PC-3 (cell line): ENCODE measurements at regions not wholly inside any gene's neighbourhood (a gene's known extent, or its start where the extent isn't known, plus 50 kb on each side); places are given as distances from the start of the nearest gene placed in this dataset.

Experiments
- ATAC-seq: fragments of 200-7000 bp; cut with Tn5 transposase; 2 replicates; pipeline ENCODE4 v1.9.1; 2020; ENCODE audit warnings: mild to moderate bottlenecking, moderate library complexity
- BruUV-seq: library from RNA; stranded (reverse); fragments of 400-500 nt; replicated peaks from 2 replicates; lab custom pipeline; 2021; lab: Mats Ljungman, UMichigan
- CTCF ChIA-PET: fragments of 300-600 bp; sonication (Branson Sonifier 250); formaldehyde crosslinking; loops from one replicate; lab custom pipeline; 2022; ENCODE audit warnings: antibody characterized with exemption; lab: Charles Lee
- POLR2A ChIA-PET: fragments of 300-600 bp; sonication (Branson Sonifier 250); formaldehyde crosslinking; loops from one replicate; lab custom pipeline; 2022; ENCODE audit warnings: antibody characterized with exemption; ENCODE audit not compliant: unreplicated experiment; lab: Charles Lee
- DNase-seq: peaks from one replicate; pipeline ENCODE4 v3.0.0-alpha.2; 2015
- H2AFZ ChIP-seq: fragments of 300-600 bp; sonication (generic); 2 replicates; pipeline ENCODE4 v1.6.0; 2016; ENCODE audit warnings: antibody characterized with exemption, low read length
- H3F3A ChIP-seq: fragments of 300-600 bp; sonication (generic); one replicate; pipeline ENCODE4 v1.6.0; 2017; ENCODE audit warnings: antibody characterized with exemption, low read length, control low read depth, mild to moderate bottlenecking; ENCODE audit not compliant: unreplicated experiment
- H3K27ac ChIP-seq: fragments of 300-600 bp; sonication (generic); 2 replicates; pipeline ENCODE4 v1.5.1; 2016; ENCODE audit warnings: mild to moderate bottlenecking, low read length
- H3K27me3 ChIP-seq: fragments of 300-600 bp; sonication (generic); 2 replicates; pipeline ENCODE4 v1.6.1; 2016; ENCODE audit warnings: low read length, mixed read lengths
- H3K36me3 ChIP-seq: fragments of 300-600 bp; sonication (generic); 2 replicates; pipeline ENCODE4 v1.6.1; 2016; ENCODE audit warnings: low read depth, mixed run types, low read length, mixed read lengths
- H3K4me1 ChIP-seq: fragments of 300-600 bp; sonication (generic); 2 replicates; pipeline ENCODE4 v1.5.1; 2016; ENCODE audit warnings: low read length; ENCODE audit not compliant: insufficient read depth
- H3K4me2 ChIP-seq: fragments of 300-600 bp; sonication (generic); 2 replicates; pipeline ENCODE4 v1.6.0; 2016; ENCODE audit warnings: low read length
- H3K4me3 ChIP-seq: fragments of 300-600 bp; sonication (generic); 2 replicates; pipeline ENCODE4 v1.5.1; 2016; ENCODE audit warnings: mild to moderate bottlenecking, low read length, mixed read lengths
- H3K79me2 ChIP-seq: fragments of 300-600 bp; sonication (generic); 2 replicates; pipeline ENCODE4 v1.6.1; 2017; ENCODE audit warnings: low read length, mixed read lengths
- H3K9ac ChIP-seq: fragments of 300-600 bp; sonication (generic); 2 replicates; pipeline ENCODE4 v1.6.0; 2016; ENCODE audit warnings: mild to moderate bottlenecking, low read length
- H3K9me2 ChIP-seq: fragments of 300-600 bp; sonication (generic); replicated peaks from 2 replicates; pipeline ENCODE4 v1.6.1; 2016; ENCODE audit warnings: mixed run types, low read length, mixed read lengths
- H3K9me3 ChIP-seq: fragments of 300-600 bp; sonication (generic); 2 replicates; pipeline ENCODE4 v1.6.1; 2016; ENCODE audit warnings: low read length, mixed read lengths
- H4K20me1 ChIP-seq: fragments of 300-600 bp; sonication (generic); 2 replicates; pipeline ENCODE4 v1.6.1; 2016; ENCODE audit warnings: low read length, mixed read lengths
- EZH2 ChIP-seq: fragments of 300-600 bp; sonication (generic); IDR thresholded peaks from one replicate; pipeline ENCODE4 v1.6.1; 2017; ENCODE audit warnings: antibody characterized with exemption, mild to moderate bottlenecking, low read length; ENCODE audit not compliant: unreplicated experiment
- EZH2phosphoT487 ChIP-seq: fragments of 300-600 bp; sonication (generic); IDR thresholded peaks from 2 replicates; pipeline ENCODE4 v1.6.1; 2018; ENCODE audit warnings: mild to moderate bottlenecking, antibody characterized with exemption, low read length, borderline replicate concordance
- intact Hi-C: fragments of 100-400 bp; cut with micrococcal nuclease; formaldehyde crosslinking; loops from 2 replicates; pipeline ENCODE4 v1.9.0; 2023
- TF ChIP-seq, protein P1 (sequence below): fragments of 300-600 bp; sonication (generic); conservative IDR thresholded peaks from 2 replicates; pipeline ENCODE4 v1.5.1; 2017; ENCODE audit warnings: antibody characterized with exemption, low read depth, mild to moderate bottlenecking, low read length

DNA sequence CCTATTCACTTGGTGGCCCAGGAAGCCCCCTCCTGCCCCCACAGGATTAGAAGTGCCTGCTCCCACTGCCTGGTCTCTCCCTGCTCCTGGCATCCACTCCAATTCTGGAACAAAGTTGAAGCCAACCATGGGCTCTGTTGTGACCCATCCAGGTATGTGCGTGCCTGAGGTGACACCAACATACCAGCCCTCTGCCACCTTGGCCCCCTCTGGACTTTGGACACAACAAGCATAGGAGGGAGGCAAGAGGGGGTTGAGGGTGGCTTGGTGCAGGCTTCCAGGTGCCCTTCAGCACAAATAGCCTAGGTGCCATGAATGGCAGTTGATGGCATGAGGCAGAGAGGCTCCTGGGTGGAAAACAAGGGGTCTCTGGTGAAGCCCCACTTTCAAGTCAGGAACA lies 600.9 kb downstream of the SI start:
- no peaks in the 10 kb centered on the region for H3K9me2 ChIP-seq
- BruUV-seq, result no TSS peak

DNA sequence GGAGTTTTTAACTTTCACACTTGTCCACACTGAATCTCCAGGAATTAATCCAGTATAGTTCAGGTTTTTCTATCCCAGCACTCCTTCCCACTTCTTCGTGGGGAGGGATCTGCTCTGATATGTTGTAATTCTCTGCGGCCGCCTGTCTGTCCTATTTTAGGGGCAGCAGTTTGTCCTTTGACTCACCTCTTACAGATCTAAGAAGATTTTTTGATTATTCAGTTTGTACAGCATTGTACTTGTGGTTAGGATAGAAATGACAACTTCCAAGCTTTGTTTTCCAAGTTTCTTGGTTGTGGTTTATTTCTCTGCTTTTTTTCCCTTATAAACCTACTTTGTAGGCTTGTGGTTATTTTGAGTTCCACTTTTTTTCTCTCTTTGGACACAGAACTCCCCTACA lies 601.7 kb downstream of the SI start:
- intact Hi-C loops, result no loop called here
- POLR2A ChIA-PET, result no interaction called here
- no peak for ATAC-seq
- Histone ChIP-seq H2AFZ (no peak overlapping the region), H4K20me1 (no peaks in the 10 kb centered on the region), H3K9me2 (no peaks in the 10 kb centered on the region), H3K27me3 (no peaks in the 10 kb centered on the region), H3K4me2 (no peak overlapping the region), H3K9ac (no peak overlapping the region), H3K9me3 (no peaks in the 10 kb centered on the region), H3K4me3 (no peak overlapping the region), H3K27ac (no peak overlapping the region), H3K36me3 (no peaks in the 10 kb centered on the region), H3K4me1 (no peaks in the 10 kb centered on the region; the same call in 1 of the 2 replicates), H3F3A (no peaks in the 10 kb centered on the region), H3K79me2 (no peaks in the 10 kb centered on the region)
- TF ChIP-seq, protein P1, sequence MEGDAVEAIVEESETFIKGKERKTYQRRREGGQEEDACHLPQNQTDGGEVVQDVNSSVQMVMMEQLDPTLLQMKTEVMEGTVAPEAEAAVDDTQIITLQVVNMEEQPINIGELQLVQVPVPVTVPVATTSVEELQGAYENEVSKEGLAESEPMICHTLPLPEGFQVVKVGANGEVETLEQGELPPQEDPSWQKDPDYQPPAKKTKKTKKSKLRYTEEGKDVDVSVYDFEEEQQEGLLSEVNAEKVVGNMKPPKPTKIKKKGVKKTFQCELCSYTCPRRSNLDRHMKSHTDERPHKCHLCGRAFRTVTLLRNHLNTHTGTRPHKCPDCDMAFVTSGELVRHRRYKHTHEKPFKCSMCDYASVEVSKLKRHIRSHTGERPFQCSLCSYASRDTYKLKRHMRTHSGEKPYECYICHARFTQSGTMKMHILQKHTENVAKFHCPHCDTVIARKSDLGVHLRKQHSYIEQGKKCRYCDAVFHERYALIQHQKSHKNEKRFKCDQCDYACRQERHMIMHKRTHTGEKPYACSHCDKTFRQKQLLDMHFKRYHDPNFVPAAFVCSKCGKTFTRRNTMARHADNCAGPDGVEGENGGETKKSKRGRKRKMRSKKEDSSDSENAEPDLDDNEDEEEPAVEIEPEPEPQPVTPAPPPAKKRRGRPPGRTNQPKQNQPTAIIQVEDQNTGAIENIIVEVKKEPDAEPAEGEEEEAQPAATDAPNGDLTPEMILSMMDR, result no peak
- TF ChIP-seq EZH2, result no peak
- TF ChIP-seq EZH2phosphoT487, result no peak
- no TSS peak for BruUV-seq
- no peak for DNase-seq
- CTCF ChIA-PET, result no interaction called here

More for the DNA sequence above, 600.9 kb downstream of the SI start:
- no peak overlapping the region for H3K4me3 ChIP-seq
- no peak for ATAC-seq
- no peaks in the 10 kb centered on the region for H3K9me3 ChIP-seq
- no peaks in the 10 kb centered on the region; the same call in 1 of the 2 replicates for H3K4me1 ChIP-seq
- no peak overlapping the region for H3K4me2 ChIP-seq
- no peaks in the 10 kb centered on the region for H3K36me3 ChIP-seq
- POLR2A ChIA-PET, result no interaction called here
- H3F3A ChIP-seq, result no peaks in the 10 kb centered on the region
- intact Hi-C loops, result no loop called here
- no peaks in the 10 kb centered on the region for H3K27me3 ChIP-seq
- no peak overlapping the region for H3K9ac ChIP-seq
- CTCF ChIA-PET, result no interaction called here
- no peaks in the 10 kb centered on the region for H3K79me2 ChIP-seq
- H2AFZ ChIP-seq, result no peak overlapping the region
- no peak for DNase-seq
- H3K27ac ChIP-seq, result no peak overlapping the region
- no peak for TF ChIP-seq EZH2phosphoT487
- TF ChIP-seq, protein P1, result no peak
- no peak for TF ChIP-seq EZH2
- no peaks in the 10 kb centered on the region for H4K20me1 ChIP-seq

GRCh38 chr3:164470471-164470870 lies 607.8 kb downstream of the SI start:
- no peaks in the 10 kb centered on the region for H3K9me2 ChIP-seq
- ChIA-PET POLR2A (no interaction called here), CTCF (no interaction called here)
- no peak overlapping the region for H3K4me2 ChIP-seq
- ATAC-seq (no peak), DNase-seq (no peak)
- H3F3A ChIP-seq, result no peaks in the 10 kb centered on the region
- H3K27me3 ChIP-seq, result no peaks in the 10 kb centered on the region
- no peaks in the 10 kb centered on the region for H3K36me3 ChIP-seq
- H2AFZ ChIP-seq, result no peak overlapping the region
- no peak overlapping the region for H3K4me3 ChIP-seq
- no peaks in the 10 kb centered on the region for H3K79me2 ChIP-seq
- no TSS peak for BruUV-seq
- H4K20me1 ChIP-seq, result no peaks in the 10 kb centered on the region
- TF ChIP-seq, protein P1, result no peak
- TF ChIP-seq EZH2 (no peak), EZH2phosphoT487 (no peak)
- H3K27ac ChIP-seq, result no peak overlapping the region
- H3K9ac ChIP-seq, result no peak overlapping the region
- 0 out of 2 replicates have a peak, but pooled peaks cover 4% of the 10 kb centered on the region for H3K9me3 ChIP-seq
- no peaks in the 10 kb centered on the region for H3K4me1 ChIP-seq
- intact Hi-C loops, result no loop called here
